Activated CD4-positive, alpha-beta T cell treated with anti-CD3 and anti-CD28 coated beads, Interleukin-2, Interleukin-6, amounts not matched to agents 100 ng/mL and 50 ng/mL, durations not matched to agents 16 hours and 8 hours (primary cell): ENCODE measurements at regions not wholly inside any gene's neighbourhood (a gene's known extent, or its start where the extent isn't known, plus 50 kb on each side); places are given as distances from the start of the nearest gene placed in this dataset.
A peak's percentile ranks its signal among the peaks of the same experiment; 100 is the strongest.

Source experiments
- DNase-seq: peaks from one replicate; pipeline ENCODE4 v3.0.0-alpha.2; 2020

- no peak for DNase-seq
These were observed 50.7 kb upstream of the NOCT start for GRCh38 chr4:138964716-138965426.

DNA sequence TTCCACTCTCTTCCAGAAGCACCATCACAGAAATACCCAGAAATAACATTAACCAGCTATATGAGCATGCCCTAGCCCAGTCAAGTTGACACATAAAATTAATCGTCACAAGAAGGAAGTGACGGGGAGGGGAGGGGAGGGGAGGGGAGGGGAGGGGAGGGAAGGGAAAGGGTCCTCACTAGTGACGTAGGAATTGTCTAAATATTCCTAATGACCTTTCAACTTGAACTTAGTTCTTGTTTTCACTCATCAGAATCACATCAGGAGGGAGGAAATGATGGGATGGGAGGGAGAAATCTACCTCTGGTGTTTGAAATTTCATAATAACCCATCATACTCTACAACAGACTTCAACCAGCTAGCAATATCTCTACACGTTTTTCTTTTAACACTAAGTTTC lies 52.2 kb upstream of the NOCT start:
- DNase-seq = no peak

- no peak for DNase-seq
These were observed 53.9 kb upstream of the NOCT start for GRCh38 chr4:138961664-138962063.

GRCh38 chr4:138961129-138961528 lies 54.5 kb upstream of the NOCT start:
- no peak for DNase-seq

DNA sequence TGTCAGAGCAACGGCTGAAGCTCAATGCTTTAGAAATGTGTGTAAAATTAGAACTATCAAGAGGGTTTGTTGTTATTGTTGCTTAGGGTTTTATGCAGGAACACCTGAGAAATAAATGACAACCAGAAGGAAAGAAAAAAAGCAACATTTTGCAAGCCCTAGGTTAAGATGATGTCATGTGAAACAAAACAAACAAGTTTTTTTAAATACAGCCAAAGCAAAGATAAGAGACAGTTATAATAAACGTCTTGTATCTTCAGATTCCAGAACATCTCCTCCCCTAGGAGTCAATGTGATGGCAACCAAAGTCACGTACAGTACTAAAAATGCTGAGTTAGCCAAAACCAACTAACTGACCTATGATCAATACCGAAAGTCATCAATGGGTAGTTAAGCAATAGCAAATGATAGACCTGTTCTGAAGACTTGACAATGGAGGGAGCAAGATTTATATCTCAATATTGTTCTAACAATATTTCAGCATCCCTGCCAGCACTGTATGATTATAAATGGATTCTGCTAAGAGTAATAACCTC lies 55.3 kb upstream of the NOCT start:
- DNase-seq = no peak

DNA sequence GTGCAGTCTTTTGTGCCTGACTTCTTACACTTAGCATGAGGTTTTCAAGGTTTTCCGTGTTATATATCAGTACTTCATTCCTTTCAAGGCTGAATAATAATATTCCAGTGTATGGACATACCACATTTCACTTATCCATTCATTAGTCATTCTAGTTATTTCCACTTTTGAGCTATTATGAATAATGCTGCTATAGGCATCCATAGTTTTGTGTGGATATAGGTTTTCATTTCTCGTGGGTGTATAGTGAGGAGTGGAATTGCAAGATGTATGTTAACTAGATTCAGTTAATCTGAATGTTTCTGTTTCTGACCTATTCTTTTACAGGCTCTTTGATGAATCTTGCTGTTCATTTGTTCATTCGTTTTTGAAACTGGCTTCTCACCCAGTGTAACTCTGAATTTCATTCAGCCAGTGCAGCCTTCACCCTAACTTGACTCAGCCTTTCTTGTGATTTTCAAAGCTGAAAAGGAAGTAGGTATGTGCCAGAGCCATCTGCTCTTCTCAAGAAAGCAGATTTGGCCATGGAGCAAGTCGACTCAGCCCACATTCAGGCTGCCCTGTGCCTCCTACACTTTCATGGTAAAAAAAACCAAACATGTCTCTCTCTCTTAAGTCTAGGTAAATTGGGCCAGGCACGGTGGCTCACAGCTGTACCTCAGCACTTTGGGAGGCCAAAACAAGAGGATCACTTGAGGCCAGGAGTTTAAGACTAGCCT lies 56.3 kb upstream of the NOCT start:
- DNase-seq = no peak

DNA sequence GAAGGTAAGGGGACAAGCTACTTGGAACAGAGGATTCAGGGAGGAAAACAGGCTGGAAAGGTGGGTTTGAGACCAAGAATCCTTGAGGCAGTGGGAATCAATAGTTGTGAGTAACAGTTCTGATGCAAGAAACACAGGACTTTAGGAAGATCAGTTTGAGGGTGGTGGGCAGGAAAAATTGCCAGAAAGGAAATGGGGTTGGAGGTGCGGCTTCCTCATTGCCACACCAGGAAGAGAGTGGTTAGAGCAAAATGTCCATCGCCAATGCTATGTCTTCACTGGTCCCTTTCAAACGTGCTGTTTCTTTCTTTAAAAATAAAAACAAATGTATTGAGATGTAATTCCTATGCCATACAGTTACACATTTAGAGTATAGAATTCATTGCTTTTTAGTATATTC lies 57.1 kb upstream of the NOCT start:
- DNase-seq = no peak

DNA sequence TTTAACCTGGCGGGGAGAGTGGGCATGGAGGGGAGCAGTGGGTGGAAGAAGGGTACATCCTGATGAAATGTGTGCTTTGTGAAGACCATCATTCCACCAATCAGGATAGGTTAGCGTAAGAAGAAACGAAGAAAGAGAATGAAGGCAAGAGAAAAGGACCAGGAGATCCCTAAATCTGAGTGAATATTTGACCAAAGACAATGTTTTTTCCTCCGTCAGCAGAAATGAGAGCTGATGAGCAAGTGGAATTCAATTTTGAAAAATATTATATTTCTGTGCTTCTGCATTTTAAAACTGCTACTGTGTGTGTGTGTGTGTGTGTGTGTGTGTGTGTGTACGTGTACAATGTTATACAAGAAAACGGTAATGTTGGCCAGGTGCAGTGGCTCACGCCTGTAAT lies 58.3 kb upstream of the NOCT start:
- no peak for DNase-seq

DNA sequence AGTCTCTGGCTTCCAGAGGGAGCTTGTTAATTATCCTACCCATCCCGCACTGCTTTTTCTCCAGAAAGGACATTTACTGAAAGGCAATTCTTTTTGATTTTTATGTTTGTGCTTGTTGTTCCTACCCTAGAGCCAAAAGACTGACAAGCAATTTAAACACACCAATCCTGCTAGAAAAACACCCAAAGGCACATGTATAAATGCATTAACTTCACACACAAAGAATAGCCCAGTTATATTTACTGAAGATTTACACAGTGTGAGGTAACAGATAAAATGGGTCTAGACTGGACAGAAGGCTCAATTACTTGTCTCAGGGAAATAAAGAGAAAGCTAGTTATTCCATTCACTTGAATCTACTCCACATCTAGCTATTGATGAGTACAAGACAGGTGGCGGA lies 61.2 kb upstream of the NOCT start:
- DNase-seq = no peak

GRCh38 chr4:138953961-138954371 lies 61.6 kb upstream of the NOCT start:
- DNase-seq = no peak

- peak; percentile 3 for DNase-seq
These were observed 63.2 kb upstream of the NOCT start for GRCh38 chr4:138952411-138952810.

GRCh38 chr4:138951764-138952163 lies 63.8 kb upstream of the NOCT start:
- DNase-seq = no peak

GRCh38 chr4:138949866-138950265 lies 65.7 kb upstream of the NOCT start:
- no peak for DNase-seq

DNA sequence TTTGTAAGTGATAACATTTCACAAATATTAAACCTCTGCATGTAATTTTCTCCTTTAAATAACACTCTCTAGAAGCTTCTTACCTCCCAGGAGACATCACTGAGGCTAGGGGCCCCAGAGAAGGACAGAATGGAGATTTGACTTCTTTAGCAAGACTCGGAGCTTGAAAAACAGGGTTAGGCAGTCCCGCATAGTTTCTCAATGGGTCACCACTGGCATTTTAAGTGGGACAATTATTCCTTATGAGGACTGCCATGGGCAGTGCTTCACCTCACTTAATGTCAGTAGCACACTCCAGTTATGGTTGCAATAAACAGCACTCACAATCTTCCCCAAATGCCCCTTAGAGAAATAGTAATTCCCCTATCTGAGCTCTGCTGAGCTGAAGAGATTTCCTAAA lies 66.7 kb upstream of the NOCT start:
- DNase-seq = no peak

DNA sequence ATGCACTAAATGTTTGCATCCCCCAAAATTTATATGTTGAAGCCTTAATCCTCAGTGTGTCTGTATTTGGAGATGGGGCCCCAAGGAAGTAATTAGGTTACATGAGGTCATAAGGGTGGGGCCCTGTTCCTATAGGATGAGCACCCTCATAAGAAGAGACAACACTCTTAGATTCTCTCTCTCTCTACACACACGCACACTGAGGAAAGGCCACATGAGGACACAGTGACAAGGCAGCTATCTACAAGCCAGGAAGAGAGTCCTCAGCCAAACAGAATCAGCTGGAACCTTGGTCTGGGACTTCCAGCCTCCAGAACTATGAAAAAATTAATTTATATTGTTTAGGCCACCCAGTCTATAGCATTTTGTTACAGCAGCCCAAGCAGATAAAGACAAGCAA lies 69.3 kb upstream of the NOCT start:
- DNase-seq = no peak

DNA sequence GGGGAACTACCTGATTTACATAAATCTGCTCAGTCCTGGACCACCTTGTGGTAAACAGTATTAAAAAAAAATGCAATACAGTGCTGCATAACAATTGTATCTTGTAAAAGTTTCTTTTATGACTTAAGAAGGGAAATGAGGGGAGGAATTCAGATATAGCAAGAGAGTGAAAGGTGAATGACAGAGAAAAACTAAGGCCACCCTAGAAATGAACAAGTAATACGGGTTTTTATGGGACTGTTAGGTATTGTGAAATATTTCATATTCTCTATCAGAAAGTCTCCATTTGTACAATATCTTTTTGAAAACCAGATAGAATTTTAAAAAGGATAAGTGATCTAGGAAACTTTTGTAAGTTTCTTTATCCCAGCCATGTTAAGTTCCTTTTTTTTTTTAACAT lies 69.7 kb upstream of the NOCT start:
- DNase-seq = no peak

DNA sequence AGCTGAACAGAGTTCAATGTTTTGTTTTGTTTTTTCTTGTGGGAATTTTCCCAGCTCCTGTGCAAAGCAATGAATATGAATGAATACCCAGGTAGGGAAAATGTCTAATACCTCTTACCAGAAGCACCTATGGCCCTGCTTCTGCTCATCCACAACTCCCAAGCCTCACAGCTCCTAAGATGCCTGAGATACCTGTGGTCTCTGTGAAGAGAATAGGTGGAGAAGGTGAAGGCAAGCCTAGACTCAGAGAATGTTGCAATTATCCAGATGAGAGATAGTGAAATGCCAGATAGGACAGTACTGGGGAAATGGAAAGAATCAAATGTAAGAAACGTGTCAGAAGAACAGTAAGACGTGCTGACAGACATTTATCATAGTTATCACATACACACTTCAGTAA lies 70.2 kb upstream of the NOCT start:
- no peak for DNase-seq

DNA sequence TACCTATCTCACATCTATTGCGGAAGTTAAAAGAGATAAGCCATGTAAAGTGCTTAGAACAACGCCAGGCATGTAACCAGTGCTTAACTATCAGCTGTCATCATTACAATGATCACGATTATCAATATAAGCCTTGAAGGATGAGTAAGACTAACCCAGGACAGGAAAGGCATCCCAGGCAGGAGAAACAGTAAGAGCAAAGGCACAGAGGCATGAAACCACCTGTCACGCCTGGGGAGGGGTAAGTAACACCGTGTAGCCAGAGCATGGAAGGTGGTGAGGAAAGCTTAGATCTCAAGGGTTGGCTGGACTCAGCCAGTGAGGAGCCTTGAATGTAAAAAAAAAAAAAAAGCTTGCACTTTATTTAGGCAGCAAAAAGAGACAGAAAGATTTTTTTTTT lies 71.7 kb upstream of the NOCT start:
- no peak for DNase-seq

GRCh38 chr4:138941037-138941436 lies 74.5 kb upstream of the NOCT start:
- no peak for DNase-seq

GRCh38 chr4:138939960-138940359 lies 75.6 kb upstream of the NOCT start:
- no peak for DNase-seq

DNA sequence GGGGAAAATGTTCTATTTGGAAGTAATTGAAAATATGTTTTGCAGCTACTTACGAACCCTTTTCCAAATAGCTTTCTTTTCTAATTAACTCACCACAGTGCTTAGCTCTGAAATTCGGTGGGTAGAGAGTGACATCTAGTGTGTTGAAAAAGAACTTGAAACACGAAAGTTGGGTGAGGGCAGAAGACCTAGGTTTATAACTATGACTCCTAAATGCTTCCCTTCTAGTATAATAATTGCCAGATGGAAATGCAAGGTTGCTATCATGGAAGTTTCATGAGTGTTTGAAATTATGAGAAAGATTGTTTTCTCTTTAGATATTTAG lies 77.3 kb upstream of the NOCT start:
- DNase-seq = peak; percentile 30

- DNase-seq = no peak
These were observed 80.3 kb upstream of the NOCT start for GRCh38 chr4:138935135-138935807.

DNA sequence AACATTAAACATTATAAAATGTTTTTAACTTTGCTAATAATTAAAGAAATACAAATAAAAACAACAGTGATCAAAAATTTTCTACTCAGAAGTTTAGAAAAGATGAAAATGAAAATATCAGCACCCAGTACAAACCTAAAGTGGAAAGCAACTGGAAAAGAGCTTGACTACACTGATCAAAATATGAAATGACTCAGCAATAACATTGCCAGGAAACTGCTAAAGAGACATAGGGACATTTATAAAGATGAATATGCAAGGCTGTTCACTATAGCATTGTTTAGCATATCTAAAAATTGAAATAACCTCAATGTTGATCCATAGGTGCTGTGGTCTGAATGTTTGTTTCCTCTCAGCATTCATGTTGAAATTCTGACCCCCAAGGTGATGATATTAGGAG lies 88.5 kb upstream of the NOCT start:
- DNase-seq = no peak

DNA sequence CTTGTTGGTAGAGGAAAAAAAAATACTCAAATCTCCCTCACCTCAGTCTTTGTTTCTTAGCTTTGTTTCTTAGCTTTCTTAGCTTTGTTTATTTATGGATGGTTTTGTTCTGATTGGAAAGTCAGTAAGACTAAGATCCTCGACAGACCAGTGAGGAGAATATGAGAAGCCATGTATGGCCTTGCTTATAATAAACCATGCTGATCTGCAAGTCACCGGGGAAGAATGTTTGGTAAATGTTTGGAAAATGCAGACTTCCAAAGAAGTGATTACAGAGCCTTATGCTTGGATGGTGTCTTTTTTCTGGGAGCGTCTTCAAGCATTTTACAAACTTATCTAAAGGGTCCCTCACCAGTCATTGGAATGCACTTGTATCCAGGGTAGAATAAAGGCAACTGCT lies 90.1 kb upstream of the NOCT start:
- DNase-seq = no peak
